ES-I3 (cell line): ENCODE measurements at regions not wholly inside any gene's neighbourhood (a gene's known extent, or its start where the extent isn't known, plus 50 kb on each side); places are given as distances from the start of the nearest gene placed in this dataset.

ENCODE experiments used
- H3K36me3 ChIP-seq: 2 replicates; pipeline ENCODE4 v1.6.1; 2013; ENCODE audit warnings: mild to moderate bottlenecking, low read length, control low read depth, moderate library complexity; ENCODE audit not compliant: insufficient read depth
- H3K4me1 ChIP-seq: 2 replicates; pipeline ENCODE4 v1.6.1; 2013; ENCODE audit warnings: mild to moderate bottlenecking, control low read depth, low read length; ENCODE audit not compliant: insufficient read depth
- H3K9ac ChIP-seq: 2 replicates; pipeline ENCODE4 v1.6.1; 2013; ENCODE audit warnings: low read depth, mild to moderate bottlenecking, low read length, moderate library complexity
- H3K9me3 ChIP-seq: 2 replicates; pipeline ENCODE4 v1.6.1; 2013; ENCODE audit warnings: mild to moderate bottlenecking, low read length, moderate library complexity; ENCODE audit not compliant: control insufficient read depth, insufficient read depth

DNA sequence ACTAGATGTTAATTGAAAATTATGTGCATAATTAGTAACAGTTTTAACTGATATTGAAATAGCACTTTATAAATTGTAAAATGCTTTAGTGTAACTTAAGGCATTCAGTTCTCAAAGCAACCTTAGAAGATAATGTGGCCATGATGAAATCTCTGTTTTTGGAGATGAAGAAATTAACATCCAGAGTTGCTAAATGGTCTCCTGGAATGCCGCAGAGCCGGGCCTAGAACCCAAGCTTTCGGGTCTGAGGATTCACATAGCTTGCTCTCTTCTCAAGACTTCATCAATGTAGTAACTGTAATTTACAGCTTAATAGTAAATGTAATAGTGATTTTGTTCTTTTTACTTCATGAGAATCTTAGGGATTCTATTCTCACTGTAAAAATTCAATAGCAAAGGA is 272.3 kb downstream of the HS3ST3A1 start:
- Histone ChIP-seq H3K9ac (no peak overlapping the region), H3K4me1 (no peaks in the 10 kb centered on the region), H3K9me3 (no peaks in the 10 kb centered on the region), H3K36me3 (no peaks in the 10 kb centered on the region)

DNA sequence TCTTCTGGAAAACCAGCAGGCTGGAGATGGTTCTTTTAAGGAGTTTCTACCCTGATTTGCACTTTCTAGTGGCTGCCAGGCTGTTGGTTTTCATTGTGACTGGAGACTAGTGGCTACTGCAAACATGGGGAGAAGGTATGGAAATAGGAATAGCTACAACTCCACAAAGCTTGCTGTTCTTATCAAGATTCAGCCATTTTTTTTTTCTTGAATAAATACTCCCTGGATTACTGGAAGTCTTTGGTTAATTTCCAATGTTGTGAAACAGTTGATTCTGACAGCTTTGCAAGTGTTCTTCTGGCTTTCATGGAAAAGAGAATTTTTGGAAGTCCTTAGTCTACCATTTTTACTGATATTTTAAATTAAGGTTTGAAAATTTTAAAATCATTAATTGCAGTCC is 277.7 kb downstream of the HS3ST3A1 start:
- no peaks in the 10 kb centered on the region for H3K4me1 ChIP-seq
- H3K9ac ChIP-seq, result no peak overlapping the region
- no peaks in the 10 kb centered on the region for H3K9me3 ChIP-seq
- no peaks in the 10 kb centered on the region for H3K36me3 ChIP-seq

- Histone ChIP-seq H3K36me3 (no peaks in the 10 kb centered on the region), H3K4me1 (no peaks in the 10 kb centered on the region), H3K9ac (no peak overlapping the region), H3K9me3 (no peaks in the 10 kb centered on the region)
Observed at GRCh38 chr17:13321951-13322701, 279.6 kb downstream of the HS3ST3A1 start.

DNA sequence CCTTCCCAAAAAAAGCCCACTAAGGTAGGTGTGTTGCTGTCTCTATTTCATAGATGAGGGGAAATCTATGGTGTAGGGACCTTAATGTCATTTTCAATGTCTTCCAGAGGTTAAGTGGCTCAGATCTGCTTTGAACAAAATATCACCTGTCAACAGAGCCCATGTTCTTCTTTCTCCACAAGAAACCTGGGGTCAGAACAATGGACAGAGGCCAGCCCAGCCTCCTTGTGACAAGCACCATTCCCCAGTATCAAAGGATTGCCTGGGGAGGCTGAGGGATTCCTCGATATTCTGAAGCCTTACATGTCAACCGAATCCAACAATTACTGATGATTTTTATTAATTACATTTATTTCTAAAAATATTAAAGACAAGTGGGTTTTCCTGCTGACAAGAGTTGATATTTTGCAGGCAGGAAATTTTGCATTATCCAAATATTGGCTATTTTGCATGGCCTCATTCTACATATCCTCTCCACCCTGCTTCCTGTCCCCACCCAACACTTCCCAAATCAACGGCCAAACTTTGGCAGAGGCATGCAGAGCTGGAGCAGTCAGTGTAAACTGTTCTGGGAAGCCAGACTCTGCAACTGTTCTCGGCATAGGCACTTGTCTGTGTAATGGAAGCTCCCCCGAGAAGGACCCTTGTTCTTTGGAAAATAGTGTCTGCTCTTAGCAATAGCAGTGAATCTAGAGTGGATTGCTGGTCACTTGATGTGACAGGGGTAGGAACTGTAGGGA is 281.5 kb downstream of the HS3ST3A1 start:
- no peaks in the 10 kb centered on the region for H3K4me1 ChIP-seq
- H3K9ac ChIP-seq, result no peak overlapping the region
- H3K36me3 ChIP-seq, result no peaks in the 10 kb centered on the region
- no peaks in the 10 kb centered on the region for H3K9me3 ChIP-seq

DNA sequence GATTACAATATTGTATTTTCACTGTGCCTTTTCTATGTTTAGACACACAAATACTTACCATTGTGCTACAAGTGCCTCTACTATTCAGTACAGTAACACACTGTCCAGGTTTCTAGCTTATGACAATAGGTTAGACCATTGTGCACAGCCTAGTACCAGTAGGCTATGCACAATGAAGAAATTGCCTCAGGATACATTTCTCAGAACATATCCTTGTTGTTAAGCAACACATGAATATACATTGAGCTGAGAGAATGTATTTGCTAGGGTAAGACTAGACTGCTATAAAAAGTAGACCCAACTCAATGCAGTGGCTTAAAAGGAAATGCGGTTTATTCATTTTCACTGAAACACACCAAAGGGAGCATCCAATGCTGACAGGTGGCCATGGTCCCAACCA is 285.1 kb downstream of the HS3ST3A1 start:
- Histone ChIP-seq H3K9ac (no peak overlapping the region), H3K4me1 (no peaks in the 10 kb centered on the region)

DNA sequence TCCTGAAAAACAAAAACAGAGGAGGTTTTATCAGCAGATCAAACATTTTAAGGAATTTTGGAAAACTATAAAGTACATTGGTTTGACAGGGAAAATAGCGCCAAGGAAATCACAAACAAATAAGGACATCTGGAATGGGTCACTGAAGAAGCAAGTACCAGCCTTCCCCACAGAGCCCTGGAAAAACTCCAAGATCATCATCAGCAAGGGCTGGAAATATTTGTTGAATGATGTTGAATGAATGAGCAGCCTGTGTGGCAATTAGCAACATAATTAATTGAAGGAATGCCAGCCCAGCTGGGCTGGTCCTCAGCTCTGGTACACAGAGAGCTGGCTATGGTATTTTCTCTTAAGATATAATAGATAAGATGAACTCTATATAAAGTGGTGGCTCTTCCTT is 290.4 kb downstream of the HS3ST3A1 start:
- no peaks in the 10 kb centered on the region for H3K36me3 ChIP-seq
- no peaks in the 10 kb centered on the region for H3K4me1 ChIP-seq
- H3K9me3 ChIP-seq, result no peaks in the 10 kb centered on the region
- no peak overlapping the region for H3K9ac ChIP-seq

More for the DNA sequence above, 285.1 kb downstream of the HS3ST3A1 start:
- Histone ChIP-seq H3K36me3 (no peaks in the 10 kb centered on the region), H3K9me3 (no peaks in the 10 kb centered on the region)

- Histone ChIP-seq H3K36me3 (no peaks in the 10 kb centered on the region), H3K9me3 (no peaks in the 10 kb centered on the region), H3K4me1 (no peaks in the 10 kb centered on the region), H3K9ac (no peak overlapping the region)
Observed at GRCh38 chr17:13310858-13311257, 290.9 kb downstream of the HS3ST3A1 start.

DNA sequence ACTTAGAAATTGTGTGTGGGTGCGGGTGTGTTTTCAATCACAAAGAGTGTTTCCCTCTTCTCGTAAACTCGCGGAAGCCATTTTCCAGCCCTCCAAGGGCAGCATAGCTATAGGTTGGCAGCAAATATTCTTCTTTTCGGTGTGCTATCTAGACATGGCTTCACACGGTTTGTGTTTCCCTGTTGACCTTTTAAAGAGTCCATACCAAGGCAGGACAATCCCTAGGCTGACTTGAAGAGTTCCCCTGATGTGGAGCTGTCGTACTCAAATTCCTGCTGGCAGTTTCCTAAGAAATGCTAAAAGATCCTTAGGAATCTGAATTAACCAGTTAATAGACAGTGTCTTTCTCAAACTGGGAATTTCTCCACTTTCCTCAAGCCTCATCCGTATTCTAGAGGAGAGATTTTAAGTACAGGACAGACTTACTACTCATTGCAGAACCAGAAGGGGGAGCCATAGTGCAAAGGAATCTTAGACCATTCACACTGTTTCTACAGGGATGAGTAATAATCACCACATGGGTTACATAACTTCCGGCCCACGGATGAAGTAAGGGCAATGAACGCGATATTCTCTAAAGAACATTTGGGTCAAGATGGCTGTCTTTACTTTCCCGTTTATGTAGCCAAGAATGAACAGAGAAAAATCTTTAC is 288.6 kb upstream of the ELAC2 start:
- no peak overlapping the region for H3K9ac ChIP-seq
- H3K36me3 ChIP-seq, result no peaks in the 10 kb centered on the region
- H3K9me3 ChIP-seq, result no peaks in the 10 kb centered on the region
- H3K4me1 ChIP-seq, result no peaks in the 10 kb centered on the region

DNA sequence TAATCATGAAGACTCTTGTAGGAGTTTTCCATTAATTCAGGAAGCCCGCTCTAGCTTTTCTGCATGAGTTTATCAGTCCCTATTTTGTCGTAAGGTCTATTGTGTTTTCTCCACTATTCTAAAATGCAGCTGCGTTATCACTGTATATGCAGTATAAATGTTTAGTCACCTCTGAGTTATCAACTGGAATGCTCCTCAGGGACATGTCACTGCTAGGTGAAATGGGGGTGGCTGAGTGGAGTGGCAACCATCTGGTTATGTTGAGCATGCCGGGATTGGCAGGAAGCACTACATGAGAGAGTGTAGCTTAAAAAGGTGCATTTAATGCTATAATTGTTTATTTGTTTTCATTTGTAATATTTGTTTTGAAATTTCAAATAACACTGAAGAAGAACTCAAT is 285.2 kb upstream of the ELAC2 start:
- H3K4me1 ChIP-seq, result no peaks in the 10 kb centered on the region
- no peaks in the 10 kb centered on the region for H3K36me3 ChIP-seq
- no peak overlapping the region for H3K9ac ChIP-seq
- H3K9me3 ChIP-seq, result no peaks in the 10 kb centered on the region

GRCh38 chr17:13302419-13302818 is 284.6 kb upstream of the ELAC2 start:
- H3K9ac ChIP-seq, result no peak overlapping the region
- no peaks in the 10 kb centered on the region for H3K36me3 ChIP-seq
- no peaks in the 10 kb centered on the region for H3K4me1 ChIP-seq
- no peaks in the 10 kb centered on the region for H3K9me3 ChIP-seq

GRCh38 chr17:13297183-13297582 is 279.4 kb upstream of the ELAC2 start:
- H3K4me1 ChIP-seq, result no peaks in the 10 kb centered on the region
- H3K36me3 ChIP-seq, result no peaks in the 10 kb centered on the region
- H3K9ac ChIP-seq, result no peak overlapping the region
- no peaks in the 10 kb centered on the region for H3K9me3 ChIP-seq

GRCh38 chr17:13293421-13293820 is 275.6 kb upstream of the ELAC2 start:
- no peaks in the 10 kb centered on the region for H3K36me3 ChIP-seq
- H3K9ac ChIP-seq, result no peak overlapping the region
- no peaks in the 10 kb centered on the region for H3K9me3 ChIP-seq
- H3K4me1 ChIP-seq, result no peaks in the 10 kb centered on the region

- H3K9me3 ChIP-seq, result no peaks in the 10 kb centered on the region
- H3K9ac ChIP-seq, result no peak overlapping the region
- no peaks in the 10 kb centered on the region for H3K36me3 ChIP-seq
- H3K4me1 ChIP-seq, result no peaks in the 10 kb centered on the region
Observed at GRCh38 chr17:13292291-13292690, 274.5 kb upstream of the ELAC2 start.

DNA sequence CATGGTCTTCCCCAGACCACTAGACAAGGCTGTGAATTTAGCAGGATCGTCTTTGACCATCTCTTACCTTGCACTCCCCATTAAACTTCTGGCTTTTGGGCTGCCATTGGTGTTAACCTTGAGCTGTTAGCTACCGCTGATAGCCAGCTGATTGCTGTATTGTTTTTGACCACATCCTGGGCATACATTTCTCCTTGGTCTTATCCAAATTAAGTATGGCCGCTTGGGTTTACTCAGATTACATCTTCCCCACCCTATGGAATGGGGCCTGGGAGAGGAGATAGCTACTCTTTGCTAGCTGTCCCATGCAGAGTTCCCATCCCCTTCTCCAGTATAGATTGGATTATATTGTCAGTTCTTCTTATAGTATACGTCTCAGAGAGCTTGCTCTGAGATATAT is 270.4 kb upstream of the ELAC2 start:
- no peak overlapping the region for H3K9ac ChIP-seq
- H3K36me3 ChIP-seq, result no peaks in the 10 kb centered on the region
- H3K9me3 ChIP-seq, result no peaks in the 10 kb centered on the region
- no peaks in the 10 kb centered on the region for H3K4me1 ChIP-seq

DNA sequence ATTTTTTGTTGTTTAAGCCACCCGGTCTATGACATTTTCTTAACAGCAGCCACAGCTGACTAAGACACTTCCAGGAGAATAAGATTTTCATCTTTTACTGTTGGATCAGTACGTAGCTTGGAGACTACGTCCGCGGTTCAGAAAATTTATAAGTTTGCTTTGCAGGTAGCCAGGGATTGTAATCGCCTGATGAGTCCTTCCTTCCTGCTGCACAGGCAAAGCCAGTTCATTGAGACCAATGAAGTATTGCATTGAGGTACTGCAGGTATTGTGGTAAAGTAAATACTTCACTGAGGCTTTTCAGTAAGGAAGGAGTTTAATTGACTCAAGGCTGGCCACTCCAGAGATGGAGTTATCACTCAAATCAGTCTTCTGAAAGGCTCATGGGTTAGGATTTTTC is 269.4 kb upstream of the ELAC2 start:
- H3K36me3 ChIP-seq, result no peaks in the 10 kb centered on the region
- no peaks in the 10 kb centered on the region for H3K9me3 ChIP-seq
- H3K9ac ChIP-seq, result no peak overlapping the region
- no peaks in the 10 kb centered on the region for H3K4me1 ChIP-seq
